HCT116 (cell line): ENCODE measurements at regions not wholly inside any gene's neighbourhood (a gene's known extent, or its start where the extent isn't known, plus 50 kb on each side); places are given as distances from the start of the nearest gene placed in this dataset.

ENCODE experiments used
- ATAC-seq: fragments of 200-7000 bp; cut with Tn5 transposase; 2 replicates; pipeline ENCODE4 v1.9.1; 2020; ENCODE audit warnings: mild to moderate bottlenecking, moderate library complexity
- BruUV-seq: library from RNA; stranded (reverse); fragments of 400-500 nt; replicated peaks from 2 replicates; lab custom pipeline; 2021; lab: Mats Ljungman, UMichigan
- CTCF ChIA-PET: fragments of 300-600 bp; sonication (Branson Sonifier 250); formaldehyde crosslinking; loops from one replicate; lab custom pipeline; 2021; ENCODE audit warnings: antibody characterized with exemption; lab: Charles Lee
- POLR2A ChIA-PET: fragments of 300-600, 350-600 bp; sonication (Branson Sonifier 250); formaldehyde crosslinking; loops from one replicate; lab custom pipeline; 2021; ENCODE audit warnings: antibody characterized with exemption; lab: Charles Lee
- RAD21 ChIA-PET, 2 experiments: fragments of 300-600 bp; sonication (Branson Sonifier 250); formaldehyde crosslinking; loops; one replicate each; lab custom pipeline; 2023; ENCODE audit warnings: low total read pairs in 2 of 2; ENCODE audit not compliant: uncharacterized antibody in 2 of 2, unreplicated experiment in 2 of 2, low non-redundant PET in 1 of 2; lab: Charles Lee
- DNase-seq: peaks from one replicate; pipeline ENCODE4 v3.0.0-alpha.2; 2010; ENCODE audit warnings: low read depth, low spot score
- H2AFZ ChIP-seq: fragments of 200-600 bp; shearing (Covaris generic), sonication (generic); 2 replicates; pipeline ENCODE4 v1.6.1; 2017; ENCODE audit warnings: low read depth, mixed run types, mixed read lengths, antibody characterized with exemption, low read length; ENCODE audit not compliant: poor library complexity, severe bottlenecking
- H3K27ac ChIP-seq: 2 replicates; pipeline ENCODE4 v1.5.1; 2012; ENCODE audit warnings: low read depth, low read length
- H3K27me3 ChIP-seq: fragments of 200-600 bp; sonication (generic); 2 replicates; pipeline ENCODE4 v1.6.1; 2016; ENCODE audit warnings: mixed run types, low read length, mixed read lengths; ENCODE audit not compliant: insufficient read depth
- H3K36me3 ChIP-seq, 2 experiments: fragments of 200-500 bp in 1 of 2; fragments of 200-600 bp in 1 of 2; sonication (Bioruptor generic) in 1 of 2; sonication (generic) in 1 of 2; 2 replicates each; pipeline versions ENCODE4 v1.5.1 to v1.6.1; 2014 to 2016; ENCODE audit warnings: low read length in 2 of 2, inconsistent platforms in 1 of 2, mixed read lengths in 1 of 2, mixed run types in 1 of 2; ENCODE audit not compliant: insufficient read depth in 2 of 2, control insufficient read depth in 1 of 2
- H3K4me1 ChIP-seq, 2 experiments: fragments of 200-600 bp in 1 of 2; sonication (generic) in 1 of 2; 2 replicates each; pipeline versions ENCODE4 v1.5.1 to v1.6.1; 2012 to 2017; ENCODE audit warnings: low read length in 2 of 2, inconsistent platforms in 1 of 2, mild to moderate bottlenecking in 1 of 2, mixed read lengths in 1 of 2, mixed run types in 1 of 2, moderate library complexity in 1 of 2; ENCODE audit not compliant: insufficient read depth in 2 of 2, control insufficient read depth in 1 of 2
- H3K4me2 ChIP-seq: fragments of 200-600 bp; sonication (generic); 2 replicates; pipeline ENCODE4 v1.6.1; 2017; ENCODE audit warnings: mixed run types, low read length, mixed read lengths
- H3K4me3 ChIP-seq, 2 experiments: fragments of 200-600 bp in 1 of 2; sonication (generic) in 1 of 2; replicated peaks in 1 of 2; 2 replicates each; pipeline ENCODE4 v1.5.1; 2011 to 2016; ENCODE audit warnings: low read length in 2 of 2, control low read depth in 1 of 2, low read depth in 1 of 2, mild to moderate bottlenecking in 1 of 2, mixed read lengths in 1 of 2, mixed run types in 1 of 2
- H3K79me2 ChIP-seq: fragments of 200-600 bp; sonication (generic); 2 replicates; pipeline ENCODE4 v1.6.1; 2017; ENCODE audit warnings: mild to moderate bottlenecking, mixed run types, low read length, moderate library complexity, mixed read lengths; ENCODE audit not compliant: insufficient read depth
- H3K9ac ChIP-seq: fragments of 200-600 bp; sonication (generic); 2 replicates; pipeline ENCODE4 v1.6.1; 2016; ENCODE audit warnings: low read length, mixed read lengths
- H3K9me2 ChIP-seq: fragments of 200-600 bp; sonication (generic), shearing (Covaris generic); 2 replicates; pipeline ENCODE4 v1.6.1; 2017; ENCODE audit warnings: mixed run types, mild to moderate bottlenecking, moderate library complexity; ENCODE audit not compliant: insufficient read depth
- H3K9me3 ChIP-seq, 2 experiments: fragments of 200-500 bp in 1 of 2; fragments of 200-600 bp in 1 of 2; sonication (Bioruptor generic) in 1 of 2; sonication (generic) in 1 of 2; 2 replicates each; pipeline ENCODE4 v1.6.1; 2014 to 2017; ENCODE audit warnings: low read length in 2 of 2, mixed read lengths in 2 of 2, inconsistent platforms in 1 of 2, low read depth in 1 of 2, mild to moderate bottlenecking in 1 of 2, mixed run types in 1 of 2, moderate library complexity in 1 of 2; ENCODE audit not compliant: control insufficient read depth in 1 of 2, insufficient read depth in 1 of 2
- H4K20me1 ChIP-seq: fragments of 200-600 bp; sonication (generic), shearing (Covaris generic); 2 replicates; pipeline ENCODE4 v1.6.1; 2017; ENCODE audit warnings: mixed run types, mild to moderate bottlenecking, moderate library complexity; ENCODE audit not compliant: insufficient read depth
- EGR1 ChIP-seq: IDR thresholded peaks from 2 replicates; pipeline ENCODE4 v1.6.1; 2012; ENCODE audit warnings: low read depth
- ELF1 ChIP-seq: IDR thresholded peaks from 2 replicates; pipeline ENCODE4 v1.6.1; 2012; ENCODE audit warnings: low read depth, borderline replicate concordance
- EZH2 ChIP-seq: fragments of 200-600 bp; sonication (generic); IDR thresholded peaks from 2 replicates; pipeline ENCODE4 v1.6.1; 2017; ENCODE audit warnings: antibody characterized with exemption, mixed run types
- EZH2phosphoT487 ChIP-seq: fragments of 200-600 bp; IDR thresholded peaks from 2 replicates; pipeline ENCODE4 v1.6.1; 2018; ENCODE audit warnings: antibody characterized with exemption, borderline replicate concordance
- FOSL1 ChIP-seq: IDR thresholded peaks from 2 replicates; pipeline ENCODE4 v1.6.1; 2012; ENCODE audit warnings: low read depth
- JUND ChIP-seq: IDR thresholded peaks from 2 replicates; pipeline ENCODE4 v1.6.1; 2012
- RAD21 ChIP-seq: IDR thresholded peaks from 2 replicates; pipeline ENCODE4 v1.6.1; 2012; ENCODE audit warnings: low read depth, mild to moderate bottlenecking
- SRF ChIP-seq: IDR thresholded peaks from 2 replicates; pipeline ENCODE4 v1.6.1; 2012; ENCODE audit warnings: low read depth
- TCF7L2 ChIP-seq: IDR thresholded peaks from 2 replicates; pipeline ENCODE4 v1.7.0; 2011; ENCODE audit warnings: borderline replicate concordance, inconsistent platforms; ENCODE audit not compliant: insufficient read depth, insufficient read length; ENCODE audit errors: extremely low read depth
- YY1 ChIP-seq: IDR thresholded peaks from 2 replicates; pipeline ENCODE4 v1.6.1; 2011; ENCODE audit warnings: low read length, low read depth, moderate library complexity, mild to moderate bottlenecking; ENCODE audit not compliant: insufficient replicate concordance; ENCODE audit errors: extremely low read depth
- ZBTB33 ChIP-seq: IDR thresholded peaks from 2 replicates; pipeline ENCODE4 v1.6.1; 2011; ENCODE audit warnings: mild to moderate bottlenecking, low read length, moderate library complexity; ENCODE audit not compliant: insufficient replicate concordance; ENCODE audit errors: extremely low read depth
- ZNF274 ChIP-seq: fragments of 200-500 bp; sonication (Bioruptor generic); IDR thresholded peaks from 2 replicates; pipeline ENCODE4 v1.6.1; 2014; ENCODE audit warnings: mild to moderate bottlenecking, low read depth, low read length, inconsistent platforms
- intact Hi-C: fragments of 100-400 bp; cut with micrococcal nuclease; formaldehyde crosslinking; loops from 2 replicates; pipeline ENCODE4 v1.10.0; 2022
- TF ChIP-seq, protein P1 (sequence below), 3 experiments: fragments of 200-600 bp in 1 of 3; sonication (generic) in 1 of 3; IDR thresholded peaks in 2 of 3; conservative IDR thresholded peaks in 1 of 3; 2 replicates each; pipeline ENCODE4 v1.5.1; 2012 to 2017; ENCODE audit warnings: low read depth in 2 of 3, low read length in 2 of 3, antibody characterized with exemption in 1 of 3, borderline replicate concordance in 1 of 3, control low read depth in 1 of 3, mild to moderate bottlenecking in 1 of 3, mixed read lengths in 1 of 3, mixed run types in 1 of 3, moderate library complexity in 1 of 3; ENCODE audit not compliant: insufficient read depth in 1 of 3

- no TSS peak for BruUV-seq
- Histone ChIP-seq H3K27ac (no peak overlapping the region), H3K9ac (no peak overlapping the region), H3K9me2 (no peaks in the 10 kb centered on the region), H3K4me1 (no peaks in the 10 kb centered on the region), H3K4me3 (no peak overlapping the region), H3K4me2 (no peak overlapping the region), H3K79me2 (no peaks in the 10 kb centered on the region), H2AFZ (no peak overlapping the region), H3K27me3 (no peaks in the 10 kb centered on the region), H3K36me3 (no peaks in the 10 kb centered on the region), H3K9me3 (0 out of 4 replicates have a peak, but pooled peaks cover 0 to 3% of the 10 kb centered on the region in 2 experiments), H4K20me1 (no peaks in the 10 kb centered on the region)
- no peak for TF ChIP-seq ZBTB33
- no peak for TF ChIP-seq JUND
- no peak for TF ChIP-seq EZH2phosphoT487
- TF ChIP-seq YY1, result no peak
- no peak for TF ChIP-seq TCF7L2
- no peak for TF ChIP-seq FOSL1
- no peak for TF ChIP-seq RAD21
- TF ChIP-seq ZNF274, result no peak
- TF ChIP-seq EZH2, result no peak
- TF ChIP-seq, protein P1, sequence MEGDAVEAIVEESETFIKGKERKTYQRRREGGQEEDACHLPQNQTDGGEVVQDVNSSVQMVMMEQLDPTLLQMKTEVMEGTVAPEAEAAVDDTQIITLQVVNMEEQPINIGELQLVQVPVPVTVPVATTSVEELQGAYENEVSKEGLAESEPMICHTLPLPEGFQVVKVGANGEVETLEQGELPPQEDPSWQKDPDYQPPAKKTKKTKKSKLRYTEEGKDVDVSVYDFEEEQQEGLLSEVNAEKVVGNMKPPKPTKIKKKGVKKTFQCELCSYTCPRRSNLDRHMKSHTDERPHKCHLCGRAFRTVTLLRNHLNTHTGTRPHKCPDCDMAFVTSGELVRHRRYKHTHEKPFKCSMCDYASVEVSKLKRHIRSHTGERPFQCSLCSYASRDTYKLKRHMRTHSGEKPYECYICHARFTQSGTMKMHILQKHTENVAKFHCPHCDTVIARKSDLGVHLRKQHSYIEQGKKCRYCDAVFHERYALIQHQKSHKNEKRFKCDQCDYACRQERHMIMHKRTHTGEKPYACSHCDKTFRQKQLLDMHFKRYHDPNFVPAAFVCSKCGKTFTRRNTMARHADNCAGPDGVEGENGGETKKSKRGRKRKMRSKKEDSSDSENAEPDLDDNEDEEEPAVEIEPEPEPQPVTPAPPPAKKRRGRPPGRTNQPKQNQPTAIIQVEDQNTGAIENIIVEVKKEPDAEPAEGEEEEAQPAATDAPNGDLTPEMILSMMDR (IDR thresholded peaks at IDR 0.05 in 2 of 3, conservative IDR thresholded peaks at IDR 0.05 in 1 of 3; ENCODE audit: borderline replicate concordance in 1 of 3, insufficient read depth in 1 of 3, low read depth in 2 of 3, low read length in 2 of 3), result no peak
- no peak for TF ChIP-seq SRF
- no peak for TF ChIP-seq EGR1
- TF ChIP-seq ELF1, result no peak
- intact Hi-C loops, result no loop called here
- DNase-seq (no peak), ATAC-seq (no peak)
- ChIA-PET RAD21 (no interaction called here), POLR2A (no interaction called here), CTCF (no interaction called here)
These were observed 563.6 kb upstream of the PKDCC start for GRCh38 chr2:41483982-41484857.
